Bronchial epithelial cell (primary cell): ENCODE measurements at regions not wholly inside any gene's neighbourhood (a gene's known extent, or its start where the extent isn't known, plus 50 kb on each side); places are given as distances from the start of the nearest gene placed in this dataset.

Source experiments
- DNase-seq: peaks from one replicate; pipeline ENCODE4 v3.0.0-alpha.2; 2010; ENCODE audit warnings: low read depth
- FAIRE-seq: peaks from 2 replicates; lab custom pipeline; 2011; peaks lifted over from hg19 to GRCh38; lab: Jason Lieb, UNC
- H3K27me3 ChIP-seq: 2 replicates; pipeline ENCODE4 v1.5.1; 2011; ENCODE audit warnings: low read length; ENCODE audit not compliant: control insufficient read depth, insufficient read depth
- H3K36me3 ChIP-seq: 2 replicates; pipeline ENCODE4 v1.5.1; 2011; ENCODE audit warnings: low read length; ENCODE audit not compliant: control insufficient read depth, insufficient read depth
- H3K4me3 ChIP-seq: 2 replicates; pipeline ENCODE4 v1.5.1; 2011; ENCODE audit warnings: mild to moderate bottlenecking, low read depth, low read length, control low read depth
- TF ChIP-seq, protein P1 (sequence below): IDR thresholded peaks from 2 replicates; pipeline ENCODE4 v1.5.1; 2011; ENCODE audit warnings: mild to moderate bottlenecking, moderate library complexity, low read length, control low read depth, inconsistent platforms; ENCODE audit not compliant: insufficient read depth, severe bottlenecking

DNA sequence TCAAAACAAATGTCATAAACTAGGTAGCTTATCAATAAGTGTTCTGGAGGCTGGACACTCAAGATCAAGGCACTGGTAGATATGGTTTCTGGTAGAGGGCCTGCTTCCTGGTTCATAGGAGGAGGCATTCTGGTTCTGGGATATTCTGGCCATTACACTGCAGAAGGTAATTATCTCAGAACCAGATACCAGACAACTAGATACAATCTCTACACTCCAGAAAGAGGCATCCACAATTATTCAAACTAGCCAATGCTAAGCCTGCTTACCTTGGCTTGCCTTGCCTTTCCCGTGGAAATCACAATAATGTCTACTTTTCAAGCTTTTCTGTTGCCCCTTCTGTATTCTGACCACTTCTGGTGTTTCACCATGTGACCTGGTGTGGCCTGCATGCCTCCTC lies 785.2 kb upstream of the GYPC start:
- DNase-seq (no peak), FAIRE-seq (no peak)
- TF ChIP-seq, protein P1, sequence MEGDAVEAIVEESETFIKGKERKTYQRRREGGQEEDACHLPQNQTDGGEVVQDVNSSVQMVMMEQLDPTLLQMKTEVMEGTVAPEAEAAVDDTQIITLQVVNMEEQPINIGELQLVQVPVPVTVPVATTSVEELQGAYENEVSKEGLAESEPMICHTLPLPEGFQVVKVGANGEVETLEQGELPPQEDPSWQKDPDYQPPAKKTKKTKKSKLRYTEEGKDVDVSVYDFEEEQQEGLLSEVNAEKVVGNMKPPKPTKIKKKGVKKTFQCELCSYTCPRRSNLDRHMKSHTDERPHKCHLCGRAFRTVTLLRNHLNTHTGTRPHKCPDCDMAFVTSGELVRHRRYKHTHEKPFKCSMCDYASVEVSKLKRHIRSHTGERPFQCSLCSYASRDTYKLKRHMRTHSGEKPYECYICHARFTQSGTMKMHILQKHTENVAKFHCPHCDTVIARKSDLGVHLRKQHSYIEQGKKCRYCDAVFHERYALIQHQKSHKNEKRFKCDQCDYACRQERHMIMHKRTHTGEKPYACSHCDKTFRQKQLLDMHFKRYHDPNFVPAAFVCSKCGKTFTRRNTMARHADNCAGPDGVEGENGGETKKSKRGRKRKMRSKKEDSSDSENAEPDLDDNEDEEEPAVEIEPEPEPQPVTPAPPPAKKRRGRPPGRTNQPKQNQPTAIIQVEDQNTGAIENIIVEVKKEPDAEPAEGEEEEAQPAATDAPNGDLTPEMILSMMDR = no peak
- H3K36me3 ChIP-seq = no peaks in the 10 kb centered on the region
- H3K4me3 ChIP-seq = no peak overlapping the region
- no peaks in the 10 kb centered on the region for H3K27me3 ChIP-seq

DNA sequence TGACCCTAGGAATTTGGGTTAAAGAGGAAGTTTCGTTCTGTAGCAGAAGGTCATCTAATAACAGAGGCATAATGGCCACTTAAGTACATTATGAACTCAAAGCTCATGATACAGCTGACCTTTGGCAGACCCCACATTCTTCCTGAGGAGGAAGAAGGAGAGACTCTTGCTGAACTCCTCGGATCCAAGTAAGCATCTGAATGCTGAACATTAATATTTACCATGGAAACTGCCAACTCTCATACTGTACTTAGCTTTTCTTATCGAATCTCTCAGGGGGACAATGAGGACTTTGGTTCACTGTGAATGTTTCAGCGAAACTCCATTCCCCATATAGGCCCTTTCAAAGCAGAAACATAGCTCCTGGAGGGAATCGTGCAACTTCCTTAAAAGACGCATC lies 781.4 kb upstream of the GYPC start:
- no peaks in the 10 kb centered on the region for H3K27me3 ChIP-seq
- TF ChIP-seq, protein P1 = no peak
- no peaks in the 10 kb centered on the region for H3K36me3 ChIP-seq
- DNase-seq = no peak
- no peak overlapping the region for H3K4me3 ChIP-seq
- FAIRE-seq = no peak

DNA sequence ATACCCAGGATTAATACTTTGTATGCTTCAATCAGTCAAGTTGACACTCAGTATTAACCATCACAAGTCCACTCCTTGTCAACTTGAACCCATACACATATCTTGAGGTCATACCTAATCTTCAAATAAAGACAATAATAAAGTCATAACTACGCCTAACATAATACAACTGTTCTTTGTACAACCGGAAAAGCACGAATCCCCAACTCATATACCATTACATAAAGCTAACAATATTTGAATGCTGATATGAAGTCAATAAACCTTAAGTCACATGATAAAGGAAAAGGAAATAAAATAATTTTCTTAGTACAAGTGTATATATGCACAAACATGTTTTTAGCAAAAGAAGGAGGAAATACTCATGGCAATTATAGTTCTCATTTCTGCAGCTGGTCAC lies 770.6 kb upstream of the GYPC start:
- no peak overlapping the region for H3K4me3 ChIP-seq
- DNase-seq (no peak), FAIRE-seq (no peak)
- no peaks in the 10 kb centered on the region for H3K27me3 ChIP-seq
- H3K36me3 ChIP-seq = no peaks in the 10 kb centered on the region
- TF ChIP-seq, protein P1 = no peak

DNA sequence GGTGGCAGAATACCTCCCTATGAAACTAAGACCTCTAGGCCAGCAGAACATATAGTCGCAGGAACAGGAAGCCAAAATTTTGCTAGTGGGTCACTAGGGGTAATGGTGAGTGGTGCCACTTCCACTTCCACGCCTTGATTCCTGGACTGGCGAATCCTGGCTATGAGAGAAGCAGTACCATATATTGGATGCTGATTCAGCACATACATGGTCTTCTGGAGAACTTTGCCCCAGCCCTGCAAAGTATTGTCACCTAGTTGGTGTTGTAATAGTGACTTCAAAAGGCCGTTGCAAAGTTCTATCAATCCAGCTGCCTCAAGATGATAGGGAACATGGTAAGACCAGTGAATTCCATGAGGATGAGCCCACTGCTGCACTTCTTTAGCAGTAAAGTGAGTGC lies 769.8 kb upstream of the GYPC start:
- DNase-seq = no peak
- H3K4me3 ChIP-seq = no peak overlapping the region
- TF ChIP-seq, protein P1 = no peak
- no peaks in the 10 kb centered on the region for H3K27me3 ChIP-seq
- H3K36me3 ChIP-seq = no peaks in the 10 kb centered on the region
- no peak for FAIRE-seq

DNA sequence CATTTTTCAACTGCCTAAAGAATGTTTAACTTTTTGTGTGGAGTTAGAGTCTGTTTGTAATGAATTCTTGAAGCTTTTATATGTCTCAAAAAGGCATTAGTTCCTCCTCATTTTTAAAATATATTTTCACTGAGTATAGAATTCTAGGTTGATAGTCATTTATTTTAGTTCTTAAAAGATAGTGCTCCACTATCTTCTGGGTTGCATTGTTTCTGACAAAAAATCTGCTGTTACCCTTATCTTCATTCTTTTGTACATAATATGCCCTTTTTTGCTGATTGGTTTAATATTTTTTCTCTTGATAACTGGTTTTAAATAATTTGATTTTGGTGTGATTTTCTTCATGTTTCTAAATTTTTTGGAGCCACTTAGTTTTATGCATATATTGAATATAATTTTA lies 754.7 kb upstream of the GYPC start:
- H3K4me3 ChIP-seq = no peak overlapping the region
- TF ChIP-seq, protein P1 = no peak
- no peak for FAIRE-seq

DNA sequence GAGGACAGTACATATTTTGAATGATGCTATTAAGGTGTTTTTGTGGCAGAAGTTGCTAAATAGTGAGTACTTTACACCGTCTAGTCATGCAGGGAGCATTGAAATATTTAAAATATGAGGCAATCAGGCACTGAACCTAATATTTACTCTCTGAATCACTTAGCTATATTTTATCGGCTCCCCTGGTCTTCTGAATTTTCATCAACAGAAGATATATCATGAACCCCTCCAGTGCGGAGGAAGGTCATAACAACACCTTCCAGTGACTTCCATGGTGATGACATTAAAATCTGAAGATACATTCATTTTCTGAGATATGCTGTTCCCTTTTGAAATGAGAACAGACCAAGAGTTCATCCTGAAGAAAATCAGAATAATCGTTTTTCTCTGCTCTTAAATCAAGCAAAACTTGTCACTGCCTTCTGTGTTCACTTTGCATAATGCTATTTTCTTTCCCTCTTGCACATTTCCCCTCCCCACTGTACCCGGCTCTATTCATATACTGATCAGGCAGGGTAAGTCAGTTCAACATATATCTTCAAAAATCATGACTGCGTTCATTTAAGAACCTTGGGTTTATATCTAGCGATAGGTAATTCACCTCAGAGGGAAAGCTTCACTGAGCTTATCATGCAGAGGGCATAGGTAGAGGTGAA lies 729.9 kb upstream of the GYPC start:
- FAIRE-seq = no peak
- H3K36me3 ChIP-seq = no peaks in the 10 kb centered on the region
- no peak overlapping the region for H3K4me3 ChIP-seq
- H3K27me3 ChIP-seq = no peaks in the 10 kb centered on the region
- no peak for DNase-seq
- TF ChIP-seq, protein P1 = no peak

More for the DNA sequence above, 754.7 kb upstream of the GYPC start:
- no peaks in the 10 kb centered on the region for H3K27me3 ChIP-seq
- H3K36me3 ChIP-seq = no peaks in the 10 kb centered on the region
- DNase-seq = no peak
